COR-L47 (cell line): ENCODE measurements at regions not wholly inside any gene's neighbourhood (a gene's known extent, or its start where the extent isn't known, plus 50 kb on each side); places are given as distances from the start of the nearest gene placed in this dataset.

ENCODE experiments used
- DNase-seq: peaks from one replicate; lab custom pipeline; 2025; lab: John Stamatoyannopoulos, UW

GRCh38 chr11:134476435-134477021 is 64.5 kb upstream of the B3GAT1 start:
- DNase-seq = no peak

GRCh38 chr11:134475951-134476350 is 63.9 kb upstream of the B3GAT1 start:
- no peak for DNase-seq

GRCh38 chr11:134474942-134475341 is 62.9 kb upstream of the B3GAT1 start:
- no peak for DNase-seq

DNA sequence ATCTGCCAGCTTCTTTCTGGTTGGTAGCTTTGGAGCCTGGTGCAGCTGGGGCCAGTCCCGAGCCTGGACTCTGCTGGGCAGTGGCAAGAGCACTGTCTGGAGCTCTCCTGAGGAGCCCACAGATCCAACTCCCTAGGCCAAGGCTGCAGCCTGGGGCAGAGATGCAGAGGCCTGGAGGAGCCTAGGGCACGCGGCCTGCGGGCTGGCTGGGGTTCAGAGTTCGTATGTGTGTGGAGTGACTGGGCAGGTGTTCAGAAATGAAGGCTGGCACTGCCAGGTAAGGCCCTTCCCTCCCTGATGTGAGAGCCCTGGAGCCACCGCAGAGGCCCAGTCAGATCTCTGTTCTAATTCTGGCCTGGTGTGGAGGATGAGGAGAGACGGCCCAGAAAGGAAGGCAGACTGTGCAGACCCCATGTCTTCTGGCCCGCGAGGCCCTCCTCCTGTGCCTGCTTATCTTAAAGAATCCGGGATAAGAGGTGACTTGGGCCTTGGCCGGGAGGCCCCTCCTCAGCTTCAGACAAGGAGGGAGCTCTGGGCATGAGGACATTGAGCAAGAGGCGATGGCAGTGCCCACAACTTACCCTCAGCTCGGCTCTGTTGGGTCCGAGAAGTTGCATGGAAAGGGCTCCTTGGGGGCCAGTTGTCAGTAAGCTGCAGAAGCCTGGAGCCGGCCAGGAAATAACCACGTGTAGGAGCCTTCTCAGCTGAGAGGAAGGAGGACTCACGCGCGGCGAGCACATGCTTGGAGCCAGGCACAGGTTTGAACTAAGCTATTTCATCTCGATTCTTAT is 62.2 kb upstream of the B3GAT1 start:
- no peak for DNase-seq

DNA sequence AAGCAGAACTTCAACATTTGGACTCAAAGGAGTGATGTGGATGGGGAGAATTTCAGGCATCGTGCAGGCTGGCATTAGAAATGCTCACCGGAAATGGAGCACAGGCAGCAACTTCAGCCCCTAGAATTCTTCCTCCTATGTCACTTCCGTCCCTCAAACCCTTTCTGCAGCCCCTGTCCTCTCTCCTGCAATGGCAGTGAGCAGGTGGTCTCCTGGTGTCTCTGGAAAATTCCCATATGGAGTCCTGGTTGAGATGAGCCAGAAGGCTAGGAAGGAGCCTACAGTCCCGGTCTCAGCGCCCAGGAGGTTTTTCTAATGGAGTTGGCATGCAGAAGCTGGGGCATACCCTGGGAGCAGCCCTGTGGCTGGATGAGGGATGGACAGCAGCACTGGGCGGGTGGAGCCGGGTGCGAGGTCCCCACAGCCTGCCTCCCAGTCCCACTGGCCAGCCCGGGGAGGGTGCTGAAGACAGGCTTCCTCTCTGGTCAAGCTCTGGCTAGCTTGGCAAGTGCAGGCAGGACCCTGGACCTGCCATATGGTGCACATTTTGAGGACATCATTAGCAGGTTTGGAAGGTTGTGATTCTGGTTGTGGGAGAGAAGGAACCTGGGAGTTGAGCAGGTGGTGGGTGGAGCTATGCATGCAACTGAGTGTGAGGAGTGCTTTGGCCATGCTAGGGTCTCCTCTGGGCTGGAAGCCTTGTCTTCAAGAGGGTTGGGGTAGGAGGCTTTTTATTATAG is 59.8 kb upstream of the B3GAT1 start:
- no peak for DNase-seq

GRCh38 chr11:134471087-134471715 is 59.2 kb upstream of the B3GAT1 start:
- no peak for DNase-seq

GRCh38 chr11:134470238-134470637 is 58.2 kb upstream of the B3GAT1 start:
- no peak for DNase-seq

DNA sequence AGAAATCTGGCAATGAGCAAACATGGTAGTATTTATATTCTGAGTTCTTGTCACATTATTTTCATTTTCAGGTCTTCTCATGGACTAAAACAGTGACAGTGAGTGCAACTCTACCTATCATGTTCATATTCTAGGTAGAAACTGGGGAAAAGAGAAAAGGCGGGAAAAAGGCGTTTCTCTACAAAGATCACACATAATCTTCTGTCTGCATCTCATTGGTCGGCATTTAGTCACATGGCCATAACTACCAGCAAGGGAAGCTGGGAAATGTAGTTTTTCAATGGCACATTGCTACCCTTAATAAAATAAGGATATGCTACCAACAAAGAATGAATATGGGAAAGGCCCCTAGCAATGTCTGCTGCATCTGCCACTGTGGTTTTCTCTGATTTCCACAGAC is 57.6 kb upstream of the B3GAT1 start:
- DNase-seq = no peak

- no peak for DNase-seq
Observed at GRCh38 chr11:134468796-134469195, 56.8 kb upstream of the B3GAT1 start.

- no peak for DNase-seq
Observed at GRCh38 chr11:134468081-134468668, 56.1 kb upstream of the B3GAT1 start.

DNA sequence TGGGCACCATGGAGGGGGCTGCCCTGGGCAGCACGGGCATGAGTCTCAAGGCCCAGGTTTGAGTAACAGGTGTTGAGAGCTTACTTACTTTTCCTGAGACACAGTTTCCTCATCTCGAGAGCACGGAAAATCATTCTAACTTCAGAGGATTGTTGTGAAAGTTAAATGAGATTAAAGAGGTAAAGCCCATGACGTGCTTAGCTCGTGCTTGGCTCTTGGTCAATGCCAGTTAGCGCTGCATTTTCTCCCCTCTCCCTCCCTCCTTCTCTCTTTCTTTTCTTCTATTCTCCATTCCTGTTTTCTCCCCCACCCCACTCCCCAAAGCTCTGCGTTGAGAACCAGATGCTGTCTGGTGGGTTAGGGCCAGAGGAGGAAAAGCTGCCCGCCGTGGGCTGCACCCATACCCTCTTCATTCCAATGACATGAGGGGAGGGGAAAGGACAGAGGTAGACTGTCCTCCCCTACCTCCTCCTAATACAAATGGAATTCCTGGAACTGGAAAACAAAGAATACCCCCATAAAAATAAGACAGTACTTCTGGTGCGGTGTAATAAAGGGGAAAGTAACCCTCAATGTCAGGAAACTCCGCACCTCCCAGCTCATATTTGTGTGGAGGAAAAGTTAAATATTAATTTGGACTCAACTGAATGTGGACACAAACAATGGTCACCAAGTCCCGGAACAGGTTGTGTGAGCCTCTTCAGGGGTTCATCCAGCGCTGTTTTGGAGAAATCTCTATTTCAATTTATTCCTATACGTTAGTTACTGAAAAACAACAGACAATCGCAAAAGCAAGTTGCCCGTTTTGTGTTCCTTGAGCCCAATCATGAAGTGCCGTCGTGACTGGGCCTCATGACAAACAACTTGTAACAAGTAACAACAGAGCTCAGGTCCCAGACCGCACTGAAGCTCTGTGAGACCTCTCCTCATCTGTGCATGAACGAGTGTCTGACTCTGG is 54.8 kb upstream of the B3GAT1 start:
- no peak for DNase-seq

DNA sequence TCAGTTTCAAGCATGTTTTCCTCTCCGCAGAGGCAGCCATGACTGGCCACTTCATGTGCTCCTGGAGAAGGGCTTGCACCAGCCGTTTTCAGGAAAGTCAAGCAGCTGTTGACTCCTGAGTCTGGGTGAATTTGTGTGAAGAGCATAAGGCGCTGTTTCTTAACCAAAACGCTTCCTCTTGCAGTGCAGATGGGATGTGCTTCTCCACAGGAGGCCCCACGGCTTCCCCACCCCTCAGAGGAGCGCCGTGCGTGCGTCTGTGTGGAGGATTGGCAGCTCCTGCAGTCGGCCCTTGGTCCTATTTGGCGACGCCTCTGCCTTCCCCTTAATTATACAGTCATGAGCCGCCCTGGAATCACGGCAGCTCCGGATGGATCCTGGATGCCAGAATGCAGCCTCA is 54.1 kb upstream of the B3GAT1 start:
- no peak for DNase-seq

- DNase-seq = no peak
Observed at GRCh38 chr11:134464981-134465730, 53.1 kb upstream of the B3GAT1 start.

- DNase-seq = no peak
Observed at GRCh38 chr11:134464196-134464595, 52.2 kb upstream of the B3GAT1 start.

DNA sequence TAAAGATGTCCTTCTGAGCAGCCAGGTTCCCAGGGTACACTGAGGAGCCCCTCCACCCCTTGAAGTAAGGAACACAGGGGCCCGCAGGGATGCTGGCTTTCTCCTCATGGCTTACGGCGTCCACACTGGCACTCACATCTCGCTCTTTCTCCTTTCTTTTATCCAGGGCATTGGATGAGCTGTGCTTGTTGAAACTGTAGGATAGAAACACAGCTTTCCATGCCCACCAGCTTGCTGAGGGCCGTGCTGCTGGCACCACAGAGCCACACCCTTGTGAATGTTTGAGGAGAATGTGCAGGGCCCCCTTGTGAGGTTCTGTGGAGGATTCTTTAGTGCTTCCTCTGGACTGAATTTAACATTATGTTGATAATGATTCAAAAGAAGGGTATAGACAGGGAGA is 51.7 kb upstream of the B3GAT1 start:
- no peak for DNase-seq
